ENCODE measurements at regions not wholly inside any gene's neighbourhood (a gene's known extent, or its start where the extent isn't known, plus 50 kb on each side); places are given as distances from the start of the nearest gene placed in this dataset.

- TF ChIP-seq CTCF (IDR thresholded peaks at IDR 0.05): no peak
- TF ChIP-seq MAX (CRISPR knock-in tag; IDR thresholded peaks at IDR 0.05): no peak
- no peak for TF ChIP-seq SP1 (CRISPR knock-in tag; conservative IDR thresholded peaks at IDR 0.05)
- TF ChIP-seq ESRRA (CRISPR knock-in tag; IDR thresholded peaks at IDR 0.05; ENCODE audit: borderline replicate concordance): no peak
Observed at GRCh38 chr7:32679192-32679591, 183.9 kb downstream of the AVL9 start.

Data from WTC11 (cell line).